MM.1S (cell line): ENCODE measurements at regions not wholly inside any gene's neighbourhood (a gene's known extent, or its start where the extent isn't known, plus 50 kb on each side); places are given as distances from the start of the nearest gene placed in this dataset.

Experiments used
- DNase-seq: peaks from one replicate; pipeline ENCODE4 v3.0.0-alpha.2; 2015
- H2AFZ ChIP-seq: fragments of 300-600 bp; sonication (generic); 2 replicates; pipeline ENCODE4 v1.6.0; 2016; ENCODE audit warnings: antibody characterized with exemption, low read length
- H3F3A ChIP-seq: fragments of 300-600 bp; sonication (generic); 2 replicates; pipeline ENCODE4 v1.6.1; 2016; ENCODE audit warnings: mild to moderate bottlenecking, antibody characterized with exemption, low read length, moderate library complexity, mixed read lengths; ENCODE audit not compliant: insufficient read depth
- H3K27ac ChIP-seq: fragments of 300-600 bp; sonication (generic); 2 replicates; pipeline ENCODE4 v1.5.1; 2016; ENCODE audit warnings: mild to moderate bottlenecking, low read length
- H3K27me3 ChIP-seq: fragments of 300-600 bp; sonication (generic); replicated peaks from 2 replicates; pipeline ENCODE4 v1.6.0; 2016; ENCODE audit warnings: low read length; ENCODE audit not compliant: insufficient read depth
- H3K36me3 ChIP-seq: fragments of 300-600 bp; sonication (generic); replicated peaks from 2 replicates; pipeline ENCODE4 v1.6.1; 2016; ENCODE audit warnings: mild to moderate bottlenecking, low read length, mixed read lengths; ENCODE audit not compliant: insufficient read depth
- H3K4me1 ChIP-seq: fragments of 300-600 bp; sonication (generic); 2 replicates; pipeline ENCODE4 v1.6.1; 2016; ENCODE audit warnings: low read length, mixed read lengths
- H3K4me2 ChIP-seq: fragments of 300-600 bp; sonication (generic); 2 replicates; pipeline ENCODE4 v1.6.0; 2016; ENCODE audit warnings: low read depth, low read length
- H3K4me3 ChIP-seq: fragments of 300-600 bp; sonication (generic); 2 replicates; pipeline ENCODE4 v1.5.1; 2016; ENCODE audit warnings: low read length, mixed read lengths
- H3K79me2 ChIP-seq: fragments of 300-600 bp; sonication (generic); 2 replicates; pipeline ENCODE4 v1.6.1; 2016; ENCODE audit warnings: mixed run types, low read length, mixed read lengths
- H3K9ac ChIP-seq: fragments of 300-600 bp; sonication (generic); 2 replicates; pipeline ENCODE4 v1.6.1; 2016; ENCODE audit warnings: low read length, mixed read lengths
- H3K9me2 ChIP-seq: fragments of 300-600 bp; sonication (generic); replicated peaks from 2 replicates; pipeline ENCODE4 v1.6.1; 2016; ENCODE audit warnings: mild to moderate bottlenecking, low read length, mixed read lengths; ENCODE audit not compliant: insufficient read depth
- H3K9me3 ChIP-seq: fragments of 300-600 bp; sonication (generic); replicated peaks from 2 replicates; pipeline ENCODE4 v1.6.1; 2016; ENCODE audit warnings: mild to moderate bottlenecking, low read length, mixed read lengths; ENCODE audit not compliant: insufficient read depth
- H4K20me1 ChIP-seq: fragments of 300-600 bp; sonication (generic); 2 replicates; pipeline ENCODE4 v1.6.1; 2016; ENCODE audit warnings: mild to moderate bottlenecking, low read length, moderate library complexity, mixed read lengths; ENCODE audit not compliant: insufficient read depth
- CTCF ChIP-seq: fragments of 300-600 bp; sonication (generic); IDR thresholded peaks from 2 replicates; pipeline ENCODE4 v1.5.1; 2016; ENCODE audit warnings: antibody characterized with exemption, low read length, mixed read lengths
- EZH2 ChIP-seq: fragments of 300-600 bp; sonication (generic); optimal IDR thresholded peaks from 2 replicates; pipeline ENCODE3; 2017; ENCODE audit warnings: low read depth, mild to moderate bottlenecking, antibody characterized with exemption, low read length, mixed read lengths
- EZH2phosphoT487 ChIP-seq: fragments of 300-600 bp; sonication (generic); IDR thresholded peaks from 2 replicates; pipeline ENCODE4 v1.6.1; 2018; ENCODE audit warnings: antibody characterized with exemption, low read length

- Histone ChIP-seq H3K9ac (no peak overlapping the region), H2AFZ (no peak overlapping the region), H3K79me2 (no peaks in the 10 kb centered on the region), H3F3A (no peaks in the 10 kb centered on the region), H3K4me2 (no peak overlapping the region), H3K9me3 (no peaks in the 10 kb centered on the region; the same call in 1 of the 2 replicates), H3K9me2 (no peaks in the 10 kb centered on the region), H4K20me1 (no peaks in the 10 kb centered on the region), H3K27ac (no peak overlapping the region), H3K27me3 (no peaks in the 10 kb centered on the region), H3K36me3 (no peaks in the 10 kb centered on the region), H3K4me3 (no peak overlapping the region), H3K4me1 (no peaks in the 10 kb centered on the region)
- TF ChIP-seq EZH2phosphoT487 (no peak), CTCF (no peak), EZH2 (no peak)
- DNase-seq, result no peak
These were observed 428.5 kb downstream of the IRS2 start for GRCh38 chr13:109357751-109358471.

- Histone ChIP-seq H3F3A (no peaks in the 10 kb centered on the region), H3K4me2 (no peak overlapping the region), H3K4me3 (no peak overlapping the region), H4K20me1 (no peaks in the 10 kb centered on the region), H3K9me3 (no peaks in the 10 kb centered on the region; the same call in 1 of the 2 replicates), H3K9me2 (no peaks in the 10 kb centered on the region), H3K27ac (no peak overlapping the region), H3K4me1 (no peaks in the 10 kb centered on the region), H3K27me3 (no peaks in the 10 kb centered on the region), H3K36me3 (no peaks in the 10 kb centered on the region), H3K9ac (no peak overlapping the region), H3K79me2 (no peaks in the 10 kb centered on the region), H2AFZ (no peak overlapping the region)
- no peak for DNase-seq
- TF ChIP-seq EZH2, result no peak
- TF ChIP-seq CTCF, result no peak
- TF ChIP-seq EZH2phosphoT487, result no peak
These were observed 430.4 kb downstream of the IRS2 start for GRCh38 chr13:109355875-109356434.

- TF ChIP-seq CTCF, result no peak
- no peak for TF ChIP-seq EZH2phosphoT487
- TF ChIP-seq EZH2, result no peak
- no peaks in the 10 kb centered on the region; the same call in 1 of the 2 replicates for H3K9me3 ChIP-seq
- H3F3A ChIP-seq, result no peaks in the 10 kb centered on the region
- no peak overlapping the region for H3K4me3 ChIP-seq
- H4K20me1 ChIP-seq, result no peaks in the 10 kb centered on the region
- H3K79me2 ChIP-seq, result no peaks in the 10 kb centered on the region
- no peaks in the 10 kb centered on the region for H3K9me2 ChIP-seq
- H3K36me3 ChIP-seq, result no peaks in the 10 kb centered on the region
- no peak for DNase-seq
- no peaks in the 10 kb centered on the region for H3K27me3 ChIP-seq
- H2AFZ ChIP-seq, result no peak overlapping the region
- H3K4me2 ChIP-seq, result no peak overlapping the region
- no peak overlapping the region for H3K27ac ChIP-seq
- no peak overlapping the region for H3K9ac ChIP-seq
- H3K4me1 ChIP-seq, result no peaks in the 10 kb centered on the region
These were observed 431.2 kb downstream of the IRS2 start for GRCh38 chr13:109355166-109355565.
